K562 (cell line): ENCODE measurements at regions not wholly inside any gene's neighbourhood (a gene's known extent, or its start where the extent isn't known, plus 50 kb on each side); places are given as distances from the start of the nearest gene placed in this dataset.

Experiments
- ATAC-seq: fragments of 200-7000 bp; cut with Tn5 transposase; 3 replicates; pipeline ENCODE4 v1.9.1; 2020; ENCODE audit warnings: moderate library complexity
- BruUV-seq: library from RNA; stranded (reverse); fragments of 400-500 nt; replicated peaks from 2 replicates; lab custom pipeline; 2021; lab: Mats Ljungman, UMichigan
- CTCF ChIA-PET: fragments of 300-600 bp; formaldehyde crosslinking; extraction: SDS; loops from one replicate; lab custom pipeline; 2021; ENCODE audit warnings: low intra/inter-chr PET ratio; lab: Yijun Ruan, JAX
- POLR2A ChIA-PET: fragments of 300-600, 350-650 bp; sonication (Branson Sonifier 250); formaldehyde crosslinking; extraction: SDS; loops from one replicate; lab custom pipeline; 2021; ENCODE audit warnings: antibody characterized with exemption, inconsistent platforms; lab: Yijun Ruan, JAX
- DNase-seq, 4 experiments: peaks; one replicate each; pipeline versions ENCODE4 v3.0.0 to v3.0.0-alpha.2; 2011 to 2018; ENCODE audit warnings: low spot score in 3 of 4, mixed read lengths in 3 of 4; ENCODE audit errors: extremely low read depth in 1 of 4
- FAIRE-seq: peaks from 2 replicates; lab custom pipeline; 2011; peaks lifted over from hg19 to GRCh38; lab: Jason Lieb, UNC
- H2AFZ ChIP-seq: 2 replicates; pipeline ENCODE4 v1.6.0; 2011; ENCODE audit warnings: low read depth, low read length, control low read depth, inconsistent platforms
- H3K27ac ChIP-seq: fragments of 200-600 bp; 3 replicates; pipeline ENCODE4 v1.8.0; 2011; ENCODE audit warnings: low read depth, mild to moderate bottlenecking, control low read depth, inconsistent platforms, low read length, moderate library complexity, mixed read lengths; ENCODE audit errors: extremely low read depth
- H3K27me3 ChIP-seq, 2 experiments: fragments of 300-600 bp in 1 of 2; 2 replicates in 1 of 2; 3 replicates in 1 of 2; pipeline versions ENCODE4 v1.6.0 to v1.8.0; 2011; ENCODE audit warnings: inconsistent platforms in 2 of 2, low read length in 2 of 2, mild to moderate bottlenecking in 1 of 2, mixed read lengths in 1 of 2, moderate library complexity in 1 of 2; ENCODE audit not compliant: control insufficient read depth in 2 of 2, insufficient read depth in 2 of 2
- H3K36me3 ChIP-seq: fragments of 300-600 bp; 3 replicates; pipeline ENCODE4 v1.8.0; 2011; ENCODE audit warnings: mild to moderate bottlenecking, low read length, inconsistent platforms; ENCODE audit not compliant: control insufficient read depth, insufficient read depth
- H3K4me1 ChIP-seq, 2 experiments: fragments of 200-600 bp in 1 of 2; replicated peaks in 1 of 2; 2 replicates in 1 of 2; 3 replicates in 1 of 2; pipeline versions ENCODE4 v1.5.1 to v1.8.0; 2011; ENCODE audit warnings: inconsistent platforms in 2 of 2, low read length in 2 of 2, mild to moderate bottlenecking in 1 of 2, mixed read lengths in 1 of 2, moderate library complexity in 1 of 2; ENCODE audit not compliant: control insufficient read depth in 2 of 2, insufficient read depth in 2 of 2
- H3K4me2 ChIP-seq: 2 replicates; pipeline ENCODE4 v1.6.1; 2011; ENCODE audit warnings: low read length, control low read depth, inconsistent platforms, mixed read lengths; ENCODE audit not compliant: insufficient read depth
- H3K4me3 ChIP-seq: fragments of 200-600 bp; sonication (generic), shearing (Covaris generic); 2 replicates; pipeline ENCODE4 v1.5.1; 2016; ENCODE audit warnings: control low read depth, inconsistent platforms
- H3K79me2 ChIP-seq: fragments of 200-600 bp; 3 replicates; pipeline ENCODE4 v1.8.0; 2011; ENCODE audit warnings: low read length, inconsistent platforms; ENCODE audit not compliant: control insufficient read depth, insufficient read depth
- H3K9ac ChIP-seq, 2 experiments: 2 replicates each; pipeline versions ENCODE4 v1.6.0 to v1.6.1; 2011; ENCODE audit warnings: low read depth in 2 of 2, low read length in 2 of 2, control low read depth in 1 of 2, inconsistent platforms in 1 of 2, mild to moderate bottlenecking in 1 of 2, mixed read lengths in 1 of 2; ENCODE audit not compliant: insufficient read depth in 1 of 2
- H3K9me1 ChIP-seq: one replicate; pipeline ENCODE4 v1.6.0; 2011; ENCODE audit warnings: inconsistent platforms, mild to moderate bottlenecking, low read length, moderate library complexity; ENCODE audit not compliant: control insufficient read depth, insufficient read depth
- H3K9me3 ChIP-seq: replicated peaks from 2 replicates; pipeline ENCODE4 v1.5.1; 2011; ENCODE audit warnings: low read depth, low read length, inconsistent platforms; ENCODE audit not compliant: control insufficient read depth, insufficient read depth
- H4K20me1 ChIP-seq: replicated peaks from 2 replicates; pipeline ENCODE4 v1.6.1; 2011; ENCODE audit warnings: low read length, inconsistent platforms, mixed read lengths; ENCODE audit not compliant: control insufficient read depth, insufficient read depth
- ZNF444 ChIP-seq: fragments of 250-450 bp; sonication (Bioruptor Pico); IDR thresholded peaks from 2 replicates; pipeline ENCODE4 v1.4.0; 2020; ENCODE audit warnings: mild to moderate bottlenecking, moderate library complexity
- WGBS: fragments of 100-300 bp; shearing (Covaris generic); methylation state at CpG from one replicate; pipeline ENCODE4 v1.1.6; 2016; ENCODE audit warnings: low coverage, mixed read lengths; ENCODE audit not compliant: insufficient coverage; ENCODE audit errors: missing lambda C conversion rate; 5-methylcytosine and 5-hydroxymethylcytosine counted together
- in situ Hi-C: fragments of 300-500 bp; cut with MboI; formaldehyde crosslinking; loops from 4 replicates; pipeline ENCODE4 v1.15.0; 2018; ENCODE audit warnings: inconsistent platforms, mixed read lengths
- intact Hi-C: fragments of 100-400 bp; cut with micrococcal nuclease; formaldehyde crosslinking; loops from 2 replicates; pipeline ENCODE4 v1.14.2; 2022
- TF ChIP-seq, protein P1 (sequence below): fragments of 250-450 bp; sonication (Bioruptor Pico); IDR thresholded peaks from 2 replicates; pipeline ENCODE4 v1.5.0; 2020; ENCODE audit warnings: mild to moderate bottlenecking
- TF ChIP-seq, protein P2 (sequence below): fragments of 450-650 bp; IDR thresholded peaks from 2 replicates; pipeline ENCODE4 v1.6.1; 2018; ENCODE audit not compliant: partially characterized antibody

DNA sequence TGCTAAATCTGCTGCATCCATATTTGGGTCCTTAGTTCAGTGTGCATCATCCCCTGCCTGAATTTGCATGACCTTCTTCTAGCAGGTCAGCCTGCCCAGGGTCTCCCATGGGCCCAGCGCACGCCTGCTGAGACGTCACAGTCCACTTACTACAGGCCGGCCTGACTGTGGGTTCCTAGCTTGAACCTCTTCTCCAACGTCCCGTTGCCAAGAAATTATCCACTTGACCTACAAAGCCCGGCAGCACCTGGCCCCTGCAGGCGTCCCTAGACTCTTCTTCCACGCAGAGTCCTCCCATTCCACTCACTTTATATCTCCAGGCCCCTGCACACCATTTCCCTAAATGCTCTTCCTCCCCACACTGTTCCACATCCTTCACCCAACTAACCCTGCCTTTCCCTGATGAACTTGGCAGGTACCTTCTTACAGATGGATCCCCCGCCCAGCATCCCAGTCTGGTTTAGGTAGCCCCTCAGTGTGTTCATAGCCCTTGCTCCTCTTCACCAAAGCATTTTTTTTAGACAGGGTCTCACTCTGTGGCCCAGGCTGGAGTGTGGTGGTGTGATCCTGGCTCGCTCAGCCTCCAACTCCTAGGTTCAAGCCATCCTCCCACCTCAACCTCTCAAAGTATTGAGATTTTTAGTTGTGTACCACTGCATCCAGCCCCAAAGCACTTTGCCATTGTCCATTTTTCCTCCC lies 155.0 kb upstream of the SOX1 start:
- intact Hi-C loops = no loop called here
- DNase-seq (no peak), ATAC-seq (no peak)
- no peaks in the 10 kb centered on the region for H4K20me1 ChIP-seq
- no peaks in the 10 kb centered on the region for H3K4me1 ChIP-seq
- in situ Hi-C loops = no loop called here
- H3K79me2 ChIP-seq = no peaks in the 10 kb centered on the region
- H3K27me3 ChIP-seq = peaks cover 0 to 24% of the 10 kb centered on the region in 2 experiments; a peak in 2 of 5 replicates
- WGBS = 0% methylated on average over 10 of the region's 11 CpGs
- H3K4me2 ChIP-seq = no peak overlapping the region
- H3K4me3 ChIP-seq = no peak overlapping the region
- no peaks in the 10 kb centered on the region for H3K9me3 ChIP-seq
- TF ChIP-seq, protein P1, sequence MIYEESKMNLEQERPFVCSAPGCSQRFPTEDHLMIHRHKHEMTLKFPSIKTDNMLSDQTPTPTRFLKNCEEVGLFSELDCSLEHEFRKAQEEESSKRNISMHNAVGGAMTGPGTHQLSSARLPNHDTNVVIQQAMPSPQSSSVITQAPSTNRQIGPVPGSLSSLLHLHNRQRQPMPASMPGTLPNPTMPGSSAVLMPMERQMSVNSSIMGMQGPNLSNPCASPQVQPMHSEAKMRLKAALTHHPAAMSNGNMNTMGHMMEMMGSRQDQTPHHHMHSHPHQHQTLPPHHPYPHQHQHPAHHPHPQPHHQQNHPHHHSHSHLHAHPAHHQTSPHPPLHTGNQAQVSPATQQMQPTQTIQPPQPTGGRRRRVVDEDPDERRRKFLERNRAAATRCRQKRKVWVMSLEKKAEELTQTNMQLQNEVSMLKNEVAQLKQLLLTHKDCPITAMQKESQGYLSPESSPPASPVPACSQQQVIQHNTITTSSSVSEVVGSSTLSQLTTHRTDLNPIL = no peak
- TF ChIP-seq ZNF444 (CRISPR knock-in tag) = no peak
- TF ChIP-seq, protein P2, sequence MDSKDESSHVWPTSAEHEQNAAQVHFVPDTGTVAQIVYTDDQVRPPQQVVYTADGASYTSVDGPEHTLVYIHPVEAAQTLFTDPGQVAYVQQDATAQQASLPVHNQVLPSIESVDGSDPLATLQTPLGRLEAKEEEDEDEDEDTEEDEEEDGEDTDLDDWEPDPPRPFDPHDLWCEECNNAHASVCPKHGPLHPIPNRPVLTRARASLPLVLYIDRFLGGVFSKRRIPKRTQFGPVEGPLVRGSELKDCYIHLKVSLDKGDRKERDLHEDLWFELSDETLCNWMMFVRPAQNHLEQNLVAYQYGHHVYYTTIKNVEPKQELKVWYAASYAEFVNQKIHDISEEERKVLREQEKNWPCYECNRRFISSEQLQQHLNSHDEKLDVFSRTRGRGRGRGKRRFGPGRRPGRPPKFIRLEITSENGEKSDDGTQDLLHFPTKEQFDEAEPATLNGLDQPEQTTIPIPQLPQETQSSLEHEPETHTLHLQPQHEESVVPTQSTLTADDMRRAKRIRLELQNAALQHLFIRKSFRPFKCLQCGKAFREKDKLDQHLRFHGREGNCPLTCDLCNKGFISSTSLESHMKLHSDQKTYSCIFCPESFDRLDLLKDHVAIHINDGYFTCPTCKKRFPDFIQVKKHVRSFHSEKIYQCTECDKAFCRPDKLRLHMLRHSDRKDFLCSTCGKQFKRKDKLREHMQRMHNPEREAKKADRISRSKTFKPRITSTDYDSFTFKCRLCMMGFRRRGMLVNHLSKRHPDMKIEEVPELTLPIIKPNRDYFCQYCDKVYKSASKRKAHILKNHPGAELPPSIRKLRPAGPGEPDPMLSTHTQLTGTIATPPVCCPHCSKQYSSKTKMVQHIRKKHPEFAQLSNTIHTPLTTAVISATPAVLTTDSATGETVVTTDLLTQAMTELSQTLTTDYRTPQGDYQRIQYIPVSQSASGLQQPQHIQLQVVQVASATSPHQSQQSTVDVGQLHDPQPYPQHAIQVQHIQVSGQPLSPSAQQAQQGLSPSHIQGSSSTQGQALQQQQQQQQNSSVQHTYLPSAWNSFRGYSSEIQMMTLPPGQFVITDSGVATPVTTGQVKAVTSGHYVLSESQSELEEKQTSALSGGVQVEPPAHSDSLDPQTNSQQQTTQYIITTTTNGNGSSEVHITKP = no peak
- TF ChIP-seq, all 486 proteins: peak for 0
- H2AFZ ChIP-seq = no peak overlapping the region
- no peak overlapping the region for H3K9ac ChIP-seq
- BruUV-seq = no TSS peak
- no peak overlapping the region for H3K27ac ChIP-seq
- POLR2A ChIA-PET = interaction anchor here (0.7 kb wide), 1 partner anchor 1491 kb away, joined by 3 read pairs; no protein-coding TSS in a partner anchor
- H3K36me3 ChIP-seq = no peaks in the 10 kb centered on the region
- CTCF ChIA-PET = no interaction called here
- no peaks in the 10 kb centered on the region for H3K9me1 ChIP-seq
- no peak for FAIRE-seq
